Lower leg skin (tissue), 3 donors: ENCODE measurements at regions not wholly inside any gene's neighbourhood (a gene's known extent, or its start where the extent isn't known, plus 50 kb on each side); places are given as distances from the start of the nearest gene placed in this dataset.
"Not testable (repeated sequence)": the region's sequence is repeated elsewhere in the genome, so short reads cannot be mapped to it uniquely, and the experiment has no call there.

Experiments
- POLR2A ChIP-seq, 2 donors: fragments of 450-650 bp; IDR thresholded peaks; one replicate each; pipeline ENCODE4 v1.6.1; 2016 to 2017; ENCODE audit warnings: antibody characterized with exemption in 2 of 2, mild to moderate bottlenecking in 1 of 2, moderate library complexity in 1 of 2
- TF ChIP-seq, protein P1 (sequence below), 3 donors: fragments of 450-650 bp; IDR thresholded peaks; one replicate each; pipeline ENCODE4 v1.5.1; 2016; ENCODE audit warnings: antibody characterized with exemption in 3 of 3, mild to moderate bottlenecking in 3 of 3, moderate library complexity in 2 of 3

- TF ChIP-seq, protein P1, sequence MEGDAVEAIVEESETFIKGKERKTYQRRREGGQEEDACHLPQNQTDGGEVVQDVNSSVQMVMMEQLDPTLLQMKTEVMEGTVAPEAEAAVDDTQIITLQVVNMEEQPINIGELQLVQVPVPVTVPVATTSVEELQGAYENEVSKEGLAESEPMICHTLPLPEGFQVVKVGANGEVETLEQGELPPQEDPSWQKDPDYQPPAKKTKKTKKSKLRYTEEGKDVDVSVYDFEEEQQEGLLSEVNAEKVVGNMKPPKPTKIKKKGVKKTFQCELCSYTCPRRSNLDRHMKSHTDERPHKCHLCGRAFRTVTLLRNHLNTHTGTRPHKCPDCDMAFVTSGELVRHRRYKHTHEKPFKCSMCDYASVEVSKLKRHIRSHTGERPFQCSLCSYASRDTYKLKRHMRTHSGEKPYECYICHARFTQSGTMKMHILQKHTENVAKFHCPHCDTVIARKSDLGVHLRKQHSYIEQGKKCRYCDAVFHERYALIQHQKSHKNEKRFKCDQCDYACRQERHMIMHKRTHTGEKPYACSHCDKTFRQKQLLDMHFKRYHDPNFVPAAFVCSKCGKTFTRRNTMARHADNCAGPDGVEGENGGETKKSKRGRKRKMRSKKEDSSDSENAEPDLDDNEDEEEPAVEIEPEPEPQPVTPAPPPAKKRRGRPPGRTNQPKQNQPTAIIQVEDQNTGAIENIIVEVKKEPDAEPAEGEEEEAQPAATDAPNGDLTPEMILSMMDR (IDR thresholded peaks at IDR 0.05): not testable (repeated sequence)
- TF ChIP-seq POLR2A (IDR thresholded peaks at IDR 0.05): not testable (repeated sequence)
These were observed 159.4 kb downstream of the SKIDA1 start for GRCh38 chr10:21366108-21366507.
